ENCODE measurements at regions not wholly inside any gene's neighbourhood (a gene's known extent, or its start where the extent isn't known, plus 50 kb on each side); places are given as distances from the start of the nearest gene placed in this dataset.
"Not testable (repeated sequence)": the region's sequence is repeated elsewhere in the genome, so short reads cannot be mapped to it uniquely, and the experiment has no call there.

DNA sequence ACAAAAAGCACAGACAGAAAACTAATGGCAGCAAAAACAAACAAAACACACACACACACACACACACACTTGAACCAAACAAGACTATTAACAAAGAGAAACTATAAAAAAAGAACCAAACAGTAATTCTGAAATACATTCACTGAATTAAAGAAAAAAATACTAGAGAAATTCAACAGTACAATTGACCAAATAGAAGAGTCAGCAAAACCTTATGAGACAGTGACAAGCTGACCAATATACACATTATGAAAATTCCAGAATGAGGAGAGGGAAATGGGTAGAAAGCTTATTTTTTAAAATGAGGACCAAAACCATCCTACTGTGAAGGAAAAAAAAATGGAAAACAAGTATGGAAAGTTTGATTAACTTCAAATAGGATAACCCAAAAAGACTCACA is 212.2 kb upstream of the BTBD3 start (continued):
- no peak for TF ChIP-seq ZNF629 (CRISPR knock-in tag; conservative IDR thresholded peaks at IDR 0.05)

DNA sequence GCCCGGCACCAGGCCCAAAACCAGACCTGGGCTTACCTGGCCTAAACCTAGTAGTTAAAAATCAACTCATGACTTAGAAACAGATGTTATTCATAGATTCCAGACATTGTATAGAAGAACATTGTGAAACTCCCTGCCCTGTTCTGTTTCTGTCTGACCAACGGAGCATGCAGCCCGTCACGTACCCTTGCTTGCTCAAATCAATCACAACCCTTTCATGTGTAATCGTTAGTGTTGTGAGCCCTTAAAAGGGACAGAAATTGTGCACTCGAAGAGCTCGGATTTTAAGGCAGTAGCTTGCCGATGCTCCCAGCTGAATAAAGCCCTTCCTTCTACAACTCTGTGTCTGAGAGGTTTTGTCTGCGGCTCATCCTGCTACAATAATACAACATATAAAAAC is 209.5 kb upstream of the BTBD3 start:
- H3K4me1 ChIP-seq (ENCODE audit: insufficient read depth, low read length); FAIRE-seq; H3K9ac ChIP-seq (ENCODE audit: insufficient read depth, low read depth, low read length); ATAC-seq; H3K79me2 ChIP-seq (ENCODE audit: insufficient read depth, low read length); H2AFZ ChIP-seq (ENCODE audit: low read length); H3K27ac ChIP-seq (ENCODE audit: extremely low read length, insufficient read depth, low read length); H3K4me3 ChIP-seq (replicated peaks in 1 of 3; ENCODE audit: insufficient read depth in 1 of 3, low read depth in 2 of 3, low read length in 3 of 3); H3K36me3 ChIP-seq (replicated peaks in 1 of 2; ENCODE audit: control insufficient read depth in 1 of 2, insufficient read depth in 2 of 2, low read length in 2 of 2); intact Hi-C loops (cut with micrococcal nuclease; ENCODE audit: unreplicated experiment); CTCF ChIA-PET (ENCODE audit: low intra/inter-chr PET ratio, low total read pairs); H3K27me3 ChIP-seq (ENCODE audit: control insufficient read depth in 1 of 2, insufficient read depth in 2 of 2, low read length in 2 of 2); in situ Hi-C loops (cut with HindIII; ENCODE audit: extremely low pct_ligation_motif_present, low pct_unique_long_range_greater_than_20kb); H4K20me1 ChIP-seq (ENCODE audit: insufficient read depth, low read length); BruUV-seq (replicated peaks); H3K9me3 ChIP-seq (ENCODE audit: low read length); POLR2A ChIA-PET; TF ChIP-seq SOX6 (IDR thresholded peaks at IDR 0.05): not testable (repeated sequence)
- peak overlapping the region; percentile 46 for H3K4me2 ChIP-seq (ENCODE audit: low read depth, low read length)
- peak; percentile 11 for DNase-seq (ENCODE audit: low spot score)
- 19% methylated on average over 9 of the region's 9 CpGs for WGBS (ENCODE audit: low lambda C conversion rate)
- TF ChIP-seq, protein P1, sequence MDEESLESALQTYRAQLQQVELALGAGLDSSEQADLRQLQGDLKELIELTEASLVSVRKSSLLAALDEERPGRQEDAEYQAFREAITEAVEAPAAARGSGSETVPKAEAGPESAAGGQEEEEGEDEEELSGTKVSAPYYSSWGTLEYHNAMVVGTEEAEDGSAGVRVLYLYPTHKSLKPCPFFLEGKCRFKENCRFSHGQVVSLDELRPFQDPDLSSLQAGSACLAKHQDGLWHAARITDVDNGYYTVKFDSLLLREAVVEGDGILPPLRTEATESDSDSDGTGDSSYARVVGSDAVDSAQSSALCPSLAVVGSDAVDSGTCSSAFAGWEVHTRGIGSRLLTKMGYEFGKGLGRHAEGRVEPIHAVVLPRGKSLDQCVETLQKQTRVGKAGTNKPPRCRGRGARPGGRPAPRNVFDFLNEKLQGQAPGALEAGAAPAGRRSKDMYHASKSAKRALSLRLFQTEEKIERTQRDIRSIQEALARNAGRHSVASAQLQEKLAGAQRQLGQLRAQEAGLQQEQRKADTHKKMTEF (CRISPR knock-in tag; IDR thresholded peaks at IDR 0.05): 0 out of 2 replicates have a peak, but pooled peaks have one; percentile 55
- TF ChIP-seq SAP130 (CRISPR knock-in tag; IDR thresholded peaks at IDR 0.05; ENCODE audit: low read depth): peak; percentile 40; the same call in 1 of the 2 replicates
- peak; percentile 50; the same call in 1 of the 2 replicates for TF ChIP-seq ZFX (CRISPR knock-in tag; IDR thresholded peaks at IDR 0.05; ENCODE audit: low read depth)
- 0 out of 2 replicates have a peak, but pooled peaks have one; percentile 32 for TF ChIP-seq ELF3 (CRISPR knock-in tag; IDR thresholded peaks at IDR 0.05)
- TF ChIP-seq SALL1 (CRISPR knock-in tag; IDR thresholded peaks at IDR 0.05): peak; percentile 57; the same call in 1 of the 2 replicates
- TF ChIP-seq ATF1 (CRISPR knock-in tag; IDR thresholded peaks at IDR 0.05): 0 out of 2 replicates have a peak, but pooled peaks have one; percentile 34
- TF ChIP-seq, protein P2, sequence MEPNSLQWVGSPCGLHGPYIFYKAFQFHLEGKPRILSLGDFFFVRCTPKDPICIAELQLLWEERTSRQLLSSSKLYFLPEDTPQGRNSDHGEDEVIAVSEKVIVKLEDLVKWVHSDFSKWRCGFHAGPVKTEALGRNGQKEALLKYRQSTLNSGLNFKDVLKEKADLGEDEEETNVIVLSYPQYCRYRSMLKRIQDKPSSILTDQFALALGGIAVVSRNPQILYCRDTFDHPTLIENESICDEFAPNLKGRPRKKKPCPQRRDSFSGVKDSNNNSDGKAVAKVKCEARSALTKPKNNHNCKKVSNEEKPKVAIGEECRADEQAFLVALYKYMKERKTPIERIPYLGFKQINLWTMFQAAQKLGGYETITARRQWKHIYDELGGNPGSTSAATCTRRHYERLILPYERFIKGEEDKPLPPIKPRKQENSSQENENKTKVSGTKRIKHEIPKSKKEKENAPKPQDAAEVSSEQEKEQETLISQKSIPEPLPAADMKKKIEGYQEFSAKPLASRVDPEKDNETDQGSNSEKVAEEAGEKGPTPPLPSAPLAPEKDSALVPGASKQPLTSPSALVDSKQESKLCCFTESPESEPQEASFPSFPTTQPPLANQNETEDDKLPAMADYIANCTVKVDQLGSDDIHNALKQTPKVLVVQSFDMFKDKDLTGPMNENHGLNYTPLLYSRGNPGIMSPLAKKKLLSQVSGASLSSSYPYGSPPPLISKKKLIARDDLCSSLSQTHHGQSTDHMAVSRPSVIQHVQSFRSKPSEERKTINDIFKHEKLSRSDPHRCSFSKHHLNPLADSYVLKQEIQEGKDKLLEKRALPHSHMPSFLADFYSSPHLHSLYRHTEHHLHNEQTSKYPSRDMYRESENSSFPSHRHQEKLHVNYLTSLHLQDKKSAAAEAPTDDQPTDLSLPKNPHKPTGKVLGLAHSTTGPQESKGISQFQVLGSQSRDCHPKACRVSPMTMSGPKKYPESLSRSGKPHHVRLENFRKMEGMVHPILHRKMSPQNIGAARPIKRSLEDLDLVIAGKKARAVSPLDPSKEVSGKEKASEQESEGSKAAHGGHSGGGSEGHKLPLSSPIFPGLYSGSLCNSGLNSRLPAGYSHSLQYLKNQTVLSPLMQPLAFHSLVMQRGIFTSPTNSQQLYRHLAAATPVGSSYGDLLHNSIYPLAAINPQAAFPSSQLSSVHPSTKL (CRISPR knock-in tag; IDR thresholded peaks at IDR 0.05): peak; percentile 80
- TF ChIP-seq, protein P3, sequence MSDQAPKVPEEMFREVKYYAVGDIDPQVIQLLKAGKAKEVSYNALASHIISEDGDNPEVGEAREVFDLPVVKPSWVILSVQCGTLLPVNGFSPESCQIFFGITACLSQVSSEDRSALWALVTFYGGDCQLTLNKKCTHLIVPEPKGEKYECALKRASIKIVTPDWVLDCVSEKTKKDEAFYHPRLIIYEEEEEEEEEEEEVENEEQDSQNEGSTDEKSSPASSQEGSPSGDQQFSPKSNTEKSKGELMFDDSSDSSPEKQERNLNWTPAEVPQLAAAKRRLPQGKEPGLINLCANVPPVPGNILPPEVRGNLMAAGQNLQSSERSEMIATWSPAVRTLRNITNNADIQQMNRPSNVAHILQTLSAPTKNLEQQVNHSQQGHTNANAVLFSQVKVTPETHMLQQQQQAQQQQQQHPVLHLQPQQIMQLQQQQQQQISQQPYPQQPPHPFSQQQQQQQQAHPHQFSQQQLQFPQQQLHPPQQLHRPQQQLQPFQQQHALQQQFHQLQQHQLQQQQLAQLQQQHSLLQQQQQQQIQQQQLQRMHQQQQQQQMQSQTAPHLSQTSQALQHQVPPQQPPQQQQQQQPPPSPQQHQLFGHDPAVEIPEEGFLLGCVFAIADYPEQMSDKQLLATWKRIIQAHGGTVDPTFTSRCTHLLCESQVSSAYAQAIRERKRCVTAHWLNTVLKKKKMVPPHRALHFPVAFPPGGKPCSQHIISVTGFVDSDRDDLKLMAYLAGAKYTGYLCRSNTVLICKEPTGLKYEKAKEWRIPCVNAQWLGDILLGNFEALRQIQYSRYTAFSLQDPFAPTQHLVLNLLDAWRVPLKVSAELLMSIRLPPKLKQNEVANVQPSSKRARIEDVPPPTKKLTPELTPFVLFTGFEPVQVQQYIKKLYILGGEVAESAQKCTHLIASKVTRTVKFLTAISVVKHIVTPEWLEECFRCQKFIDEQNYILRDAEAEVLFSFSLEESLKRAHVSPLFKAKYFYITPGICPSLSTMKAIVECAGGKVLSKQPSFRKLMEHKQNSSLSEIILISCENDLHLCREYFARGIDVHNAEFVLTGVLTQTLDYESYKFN (CRISPR knock-in tag; conservative IDR thresholded peaks at IDR 0.05): 0 out of 2 replicates have a peak, but pooled peaks have one; percentile 36
- peak; percentile 36; the same call in 1 of the 2 replicates for TF ChIP-seq FOXO1 (CRISPR knock-in tag; IDR thresholded peaks at IDR 0.05)
- TF ChIP-seq MED1 (CRISPR knock-in tag; IDR thresholded peaks at IDR 0.05): peak; percentile 81
- TF ChIP-seq ZNF501 (CRISPR knock-in tag; IDR thresholded peaks at IDR 0.05): peak; percentile 53; the same call in 1 of the 2 replicates
- peak; percentile 67; the same call in 1 of the 2 replicates for TF ChIP-seq POGZ (CRISPR knock-in tag; IDR thresholded peaks at IDR 0.05)
- peak; percentile 30; the same call in 1 of the 2 replicates for TF ChIP-seq FOXA3 (CRISPR knock-in tag; IDR thresholded peaks at IDR 0.05)
- TF ChIP-seq SOX6 (CRISPR knock-in tag; IDR thresholded peaks at IDR 0.05): 0 out of 2 replicates have a peak, but pooled peaks have one; percentile 30
- TF ChIP-seq TEAD3 (CRISPR knock-in tag; optimal IDR thresholded peaks at IDR 0.05; ENCODE audit: borderline replicate concordance): peak; percentile 48
